PC-9 (cell line): ENCODE measurements at regions not wholly inside any gene's neighbourhood (a gene's known extent, or its start where the extent isn't known, plus 50 kb on each side); places are given as distances from the start of the nearest gene placed in this dataset.

Experiments used
- CTCF ChIP-seq: fragments of 200-600 bp; sonication (generic); conservative IDR thresholded peaks from 2 replicates; pipeline ENCODE4 v1.6.1; 2017; ENCODE audit warnings: mixed run types, antibody characterized with exemption, mild to moderate bottlenecking, moderate library complexity
- EZH2 ChIP-seq: fragments of 200-600 bp; sonication (generic); IDR thresholded peaks from 2 replicates; pipeline ENCODE4 v1.8.0; 2017; ENCODE audit warnings: antibody characterized with exemption, low read depth

GRCh38 chr1:5570931-5571330 is 421.3 kb downstream of the NPHP4 start:
- no peak for TF ChIP-seq CTCF
- no peak for TF ChIP-seq EZH2
